KBM-7 (cell line): ENCODE measurements at regions not wholly inside any gene's neighbourhood (a gene's known extent, or its start where the extent isn't known, plus 50 kb on each side); places are given as distances from the start of the nearest gene placed in this dataset.

Experiments
- DNase-seq: peaks from one replicate; pipeline ENCODE4 v3.0.0-alpha.2; 2015
- in situ Hi-C: fragments of 300-500 bp; cut with MboI; formaldehyde crosslinking; loops from 2 replicates; pipeline ENCODE4 v1.14.3; 2020; ENCODE audit warnings: low sequenced_read_pairs, low pct_unique_long_range_greater_than_20kb, mixed read lengths

DNA sequence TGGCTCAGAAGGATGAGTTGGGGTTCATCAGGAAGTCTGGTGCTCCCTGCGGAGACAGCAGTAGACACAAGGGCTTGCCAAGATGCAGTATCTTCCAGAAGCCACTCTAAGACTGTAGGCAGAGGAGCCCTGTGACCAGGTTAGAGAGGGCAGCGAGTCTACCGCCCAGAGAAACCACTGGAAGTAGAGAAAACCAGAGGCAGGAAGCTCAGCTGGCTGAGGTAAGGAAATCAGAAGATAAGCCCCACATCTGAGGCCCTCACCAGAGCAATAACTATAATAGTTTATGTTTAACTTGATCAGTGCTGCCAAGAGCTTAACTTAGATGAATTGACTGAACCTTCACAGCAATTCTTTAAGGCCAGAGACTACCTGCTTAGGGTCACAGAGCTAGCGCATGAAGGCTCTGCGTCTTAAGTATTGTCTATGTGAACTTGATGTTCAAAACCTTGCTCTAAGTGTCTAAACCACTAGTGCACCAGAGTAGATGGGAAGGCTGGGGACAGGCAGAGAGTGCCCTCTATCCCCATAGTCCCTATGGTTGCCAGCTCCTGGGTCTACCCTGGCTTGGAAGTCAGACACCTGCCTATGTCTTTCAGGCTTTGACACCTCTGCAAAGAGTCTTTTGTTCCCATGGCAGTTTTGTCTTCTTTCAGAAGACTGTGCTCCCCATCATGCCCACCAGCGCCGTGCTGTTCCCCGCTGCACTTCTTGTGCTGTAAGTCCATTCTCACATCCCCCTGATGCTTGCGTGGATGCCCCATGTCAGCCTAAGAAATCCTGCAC is 228.2 kb upstream of the KLF4 start:
- in situ Hi-C loops, result no loop called here
- DNase-seq, result no peak

DNA sequence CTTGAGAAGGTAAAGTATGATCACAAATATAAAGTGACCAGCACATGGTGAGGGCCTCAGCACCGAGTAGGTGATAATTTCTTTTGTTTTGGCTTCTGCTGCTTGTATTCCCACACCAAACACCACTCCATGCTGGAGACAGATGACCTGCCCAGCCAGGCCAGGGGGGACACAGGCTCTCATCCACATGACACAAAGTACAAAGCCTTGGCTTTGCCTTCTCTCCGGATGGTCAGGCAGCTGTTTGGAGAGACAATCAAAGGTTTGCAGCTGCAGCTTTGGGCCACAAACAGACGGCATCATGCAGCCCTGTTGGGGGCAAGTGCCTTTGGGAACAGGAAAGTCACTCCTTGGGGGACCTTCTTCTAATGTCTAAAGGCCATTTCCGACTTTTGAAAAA is 226.2 kb upstream of the KLF4 start:
- in situ Hi-C loops, result no loop called here
- DNase-seq, result no peak

DNA sequence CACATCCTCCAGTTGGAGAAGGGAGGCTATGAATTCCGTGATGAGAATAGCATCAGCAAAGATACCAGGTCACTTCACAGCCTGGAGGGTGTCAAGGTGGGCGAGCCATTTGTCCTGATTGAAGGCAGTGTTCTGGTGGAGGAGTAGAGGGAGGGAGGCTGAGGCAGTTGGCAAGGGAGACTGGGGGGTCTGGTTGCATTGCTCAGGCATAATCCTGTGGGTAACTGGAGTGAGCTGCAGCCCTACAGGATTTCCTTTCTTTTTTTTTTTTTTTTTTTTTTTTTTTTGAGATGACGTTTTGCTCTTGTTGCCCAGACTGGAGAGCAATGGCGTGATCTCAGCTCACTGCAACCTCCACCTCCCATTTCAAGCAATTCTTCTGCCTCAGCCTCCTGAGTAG is 223.9 kb upstream of the KLF4 start:
- no peak for DNase-seq
- in situ Hi-C loops, result no loop called here

DNA sequence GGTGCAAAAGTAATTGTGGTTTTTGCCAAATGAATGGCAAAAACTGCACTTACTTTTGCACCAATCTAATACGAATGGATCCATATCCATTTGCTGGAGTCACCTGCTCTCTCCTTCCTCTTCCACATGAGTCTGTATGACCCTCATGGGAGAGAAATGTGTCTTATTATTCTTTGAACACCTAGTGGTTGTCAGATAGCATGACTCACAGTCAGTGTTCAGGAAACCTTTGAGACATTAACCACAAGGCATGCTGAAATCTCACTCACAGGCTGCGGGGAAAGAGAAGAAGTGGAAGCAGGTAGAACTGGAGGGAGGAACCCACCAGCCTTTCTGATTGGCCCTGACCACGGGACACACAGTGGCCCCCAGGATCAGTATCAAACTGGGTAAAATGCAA is 222.8 kb upstream of the KLF4 start:
- in situ Hi-C loops, result no loop called here
- peak; percentile 13 for DNase-seq

DNA sequence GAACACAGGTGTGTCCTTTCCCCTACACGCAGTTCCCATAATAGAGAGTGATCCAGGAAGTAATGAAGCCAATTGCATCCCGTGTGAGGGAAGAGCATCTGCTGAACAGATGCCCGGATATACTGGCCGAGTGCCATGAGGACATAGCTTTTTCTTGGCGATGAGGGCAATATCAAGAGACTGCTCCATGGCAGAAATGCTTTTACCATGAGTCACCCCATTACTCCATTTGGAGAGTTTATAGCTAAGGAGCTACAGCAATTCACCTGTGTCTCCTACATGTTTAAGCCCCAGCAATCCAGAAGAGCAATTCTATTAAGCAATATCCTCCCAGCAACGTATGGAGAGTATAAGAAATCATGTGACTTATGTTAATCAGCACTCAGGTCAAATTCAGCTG is 222.0 kb upstream of the KLF4 start:
- DNase-seq, result no peak
- in situ Hi-C loops, result no loop called here

DNA sequence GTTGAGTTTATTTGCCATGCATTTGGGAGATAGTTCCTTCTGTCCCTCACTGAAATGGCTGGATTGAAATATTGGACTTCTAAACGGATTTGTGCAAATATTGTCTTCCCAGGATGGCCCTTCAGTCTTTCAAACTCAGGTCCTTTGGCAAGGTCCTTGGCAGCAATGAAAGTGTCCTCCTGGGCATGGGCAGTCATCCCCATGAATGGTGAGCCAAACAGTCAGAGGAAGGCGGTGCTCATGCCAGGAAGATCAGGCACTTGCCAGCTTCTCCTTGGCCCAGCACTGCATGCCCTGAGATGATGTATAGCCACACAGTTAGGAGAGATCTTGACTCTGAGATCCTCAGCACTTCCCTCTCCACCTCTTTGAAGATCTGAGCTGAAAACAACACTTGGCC is 221.4 kb upstream of the KLF4 start:
- no peak for DNase-seq
- in situ Hi-C loops, result no loop called here

DNA sequence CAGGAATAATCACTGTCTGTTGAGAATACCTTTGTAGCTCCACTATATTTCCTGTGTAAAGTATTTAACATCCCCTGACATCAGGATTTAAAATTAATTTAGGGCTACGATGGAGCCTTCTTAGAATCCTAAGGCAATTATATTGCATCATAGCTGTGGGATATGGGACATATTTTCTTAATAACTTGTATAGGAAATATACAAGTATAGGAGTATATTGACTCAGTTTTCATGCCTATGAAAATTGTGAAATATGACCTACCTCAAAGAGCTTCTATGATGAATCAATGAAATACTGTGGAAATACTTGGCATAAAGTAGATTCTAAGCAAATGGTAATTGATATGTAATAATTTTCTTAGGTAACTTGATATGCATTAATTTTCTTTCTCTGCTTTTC is 221.0 kb upstream of the KLF4 start:
- in situ Hi-C loops, result no loop called here
- DNase-seq, result no peak

DNA sequence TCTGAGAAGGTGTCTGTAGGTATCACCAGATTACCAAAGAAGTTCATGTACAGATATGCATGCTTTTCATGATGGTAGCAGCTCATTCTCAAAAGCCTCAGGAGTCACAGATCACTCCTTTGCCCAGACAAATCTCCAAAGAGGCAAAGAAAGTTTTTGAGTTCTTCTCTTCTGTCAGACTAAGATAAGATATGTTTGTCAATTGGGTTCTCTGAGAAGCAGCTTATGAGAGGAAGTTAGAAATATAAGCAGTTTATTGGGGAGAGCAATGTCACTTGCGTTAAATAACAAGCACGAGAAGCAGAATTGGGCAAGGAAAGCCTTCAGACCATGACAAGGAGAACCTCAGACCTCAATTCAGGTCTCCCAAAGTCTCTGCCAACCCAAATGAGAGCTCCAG is 219.2 kb upstream of the KLF4 start:
- in situ Hi-C loops, result no loop called here
- no peak for DNase-seq

DNA sequence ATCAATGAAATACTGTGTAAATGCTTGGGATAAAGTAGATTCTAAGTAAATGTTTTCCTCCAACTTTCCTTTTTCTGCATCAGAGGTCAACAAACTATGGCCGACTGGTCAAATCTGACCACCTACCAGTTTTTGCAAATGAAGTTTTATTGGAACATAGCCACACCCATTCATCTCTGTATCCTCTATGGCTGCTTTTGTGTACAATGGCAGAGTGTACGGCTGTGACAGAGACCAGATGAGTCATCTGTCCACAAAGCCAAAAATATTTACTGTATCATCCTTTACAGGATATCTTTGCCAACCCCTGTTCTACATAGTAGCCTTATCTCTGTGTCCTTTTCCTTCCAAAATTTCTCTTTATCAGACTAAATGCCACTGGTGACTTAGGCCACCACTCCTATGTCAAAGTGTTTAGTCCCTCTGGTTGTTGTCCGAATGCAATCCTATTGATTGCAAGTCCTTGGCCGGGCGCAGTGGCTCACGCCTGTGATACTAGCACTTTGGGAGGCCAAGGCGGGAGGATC is 218.4 kb upstream of the KLF4 start:
- in situ Hi-C loops, result no loop called here
- DNase-seq, result no peak

DNA sequence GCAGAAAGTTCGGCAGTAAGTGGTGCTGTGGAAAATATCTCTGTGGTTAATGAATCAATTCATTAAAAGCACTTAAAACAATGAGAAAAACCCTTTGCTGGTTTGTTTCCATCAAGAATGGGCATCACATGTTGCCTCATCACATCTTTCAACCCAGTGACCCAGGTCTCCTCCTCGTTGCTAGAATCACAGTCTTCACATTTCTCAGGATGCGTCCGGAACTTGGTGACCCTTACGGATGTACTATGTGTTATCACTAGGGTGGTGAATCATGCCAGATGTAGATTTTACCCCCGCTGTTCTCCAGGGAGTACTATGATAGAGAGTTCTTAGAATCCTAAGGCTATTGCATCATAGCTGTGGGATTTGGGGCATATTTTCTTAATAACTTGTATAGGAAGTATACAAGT is 217.9 kb upstream of the KLF4 start:
- in situ Hi-C loops, result no loop called here
- DNase-seq, result no peak

DNA sequence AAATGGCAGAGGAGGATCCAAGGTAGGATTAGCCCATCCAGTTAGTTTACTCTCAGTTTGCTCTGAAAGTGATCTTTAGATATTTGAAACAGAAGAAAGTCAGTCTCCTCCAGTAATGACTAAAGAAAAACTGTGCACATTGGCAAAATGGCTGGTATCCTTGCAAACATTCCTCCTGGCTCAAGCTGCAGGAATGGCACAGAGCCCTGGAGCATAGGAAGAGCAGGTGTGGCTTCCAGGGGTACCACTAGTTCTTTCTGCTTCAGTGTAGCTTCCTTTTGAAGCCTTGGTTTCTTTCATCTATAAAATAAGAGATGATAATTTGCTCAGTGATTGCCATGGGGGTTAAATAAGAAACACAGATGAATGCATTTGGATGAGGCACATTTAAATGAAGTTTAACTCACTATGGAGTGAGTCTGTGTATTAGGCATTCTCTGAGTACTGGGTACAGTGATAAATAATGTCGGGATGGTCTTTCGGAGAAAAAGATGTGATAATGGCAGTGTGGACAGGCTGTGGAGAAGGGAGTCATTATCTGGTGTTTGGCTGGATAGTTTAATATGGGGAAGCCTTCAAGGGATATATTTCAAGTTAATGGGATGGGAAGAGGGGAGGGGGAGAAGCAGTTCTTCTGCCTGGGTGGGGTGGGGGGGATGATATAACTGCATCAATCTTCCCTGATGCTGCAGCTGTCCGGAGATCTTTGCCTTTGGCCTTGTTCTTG is 217.3 kb upstream of the KLF4 start:
- DNase-seq, result no peak
- in situ Hi-C loops, result no loop called here

DNA sequence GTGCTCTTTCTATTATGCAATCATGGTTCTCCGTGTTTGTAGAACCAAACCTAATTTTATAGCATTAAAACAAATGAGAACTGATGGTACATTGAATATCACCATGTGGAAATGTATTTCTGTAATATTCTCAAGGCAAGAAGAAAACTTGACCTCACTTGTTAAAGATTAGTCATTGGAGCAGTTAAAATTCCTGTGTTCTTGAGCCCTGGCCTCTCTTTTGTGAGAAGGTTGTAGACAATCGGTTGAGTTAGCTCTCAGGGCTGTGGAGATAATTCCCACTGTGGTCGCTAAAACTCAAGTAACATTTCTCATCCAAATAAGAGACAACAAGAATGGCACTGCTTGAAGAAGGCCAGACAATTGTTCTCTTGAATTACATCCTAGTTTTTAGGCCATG is 216.0 kb upstream of the KLF4 start:
- no peak for DNase-seq
- in situ Hi-C loops, result no loop called here

DNA sequence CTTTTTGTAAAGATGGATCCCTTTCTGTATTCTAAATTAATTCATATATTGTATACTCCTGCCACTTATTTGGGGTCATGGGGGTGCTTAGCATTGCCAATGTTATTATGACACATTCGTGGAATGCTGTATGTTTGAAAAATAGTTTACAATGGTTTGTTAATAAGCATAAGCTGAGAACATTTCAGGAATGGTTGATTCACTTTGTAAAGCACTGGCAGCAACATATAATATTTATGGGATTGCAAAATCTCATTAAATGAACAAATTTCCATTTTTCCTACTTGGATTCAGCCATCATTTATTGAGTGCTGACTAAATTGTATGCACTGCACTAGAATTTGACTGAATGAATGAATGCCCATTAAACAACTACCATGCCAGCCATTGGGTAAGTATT is 215.2 kb upstream of the KLF4 start:
- in situ Hi-C loops, result no loop called here
- no peak for DNase-seq

DNA sequence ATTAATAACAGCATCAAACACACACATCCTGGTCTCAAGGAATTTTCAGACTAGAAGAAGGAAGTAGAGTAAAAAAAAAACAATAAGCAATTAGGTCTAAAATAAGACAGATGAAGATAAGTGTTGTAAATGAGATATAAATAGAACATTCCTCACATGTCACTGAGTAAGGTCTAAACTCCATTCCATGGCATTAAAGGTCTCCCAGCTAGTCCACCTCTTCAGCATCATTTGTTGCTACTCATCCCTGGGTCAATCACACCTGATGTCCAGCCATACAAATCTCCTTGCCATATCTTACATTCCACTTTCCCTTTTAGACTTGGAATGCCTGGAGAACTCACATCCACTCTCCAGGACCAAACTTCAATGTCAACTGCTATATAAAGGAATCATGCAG is 214.1 kb upstream of the KLF4 start:
- DNase-seq, result no peak
- in situ Hi-C loops, result no loop called here

DNA sequence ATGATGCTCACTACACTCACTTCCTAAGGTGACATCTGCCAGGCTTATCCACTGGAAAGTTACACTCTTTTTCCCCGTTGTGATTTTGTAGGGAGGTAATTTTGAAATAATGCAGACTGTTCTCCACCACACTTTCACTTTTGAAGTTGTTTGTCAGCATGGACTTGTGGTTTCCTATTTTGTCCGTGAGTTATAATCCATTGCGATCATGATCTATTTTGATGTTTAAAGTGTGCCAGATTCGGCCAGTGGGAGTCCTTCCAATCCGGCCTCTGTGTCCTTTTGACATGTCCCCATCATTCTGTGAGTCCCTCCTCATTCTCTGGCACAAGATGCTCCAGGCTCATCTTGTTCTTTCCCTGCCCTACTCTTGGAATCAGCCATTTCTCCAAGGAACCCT is 211.3 kb upstream of the KLF4 start:
- DNase-seq, result no peak
- in situ Hi-C loops, result no loop called here

DNA sequence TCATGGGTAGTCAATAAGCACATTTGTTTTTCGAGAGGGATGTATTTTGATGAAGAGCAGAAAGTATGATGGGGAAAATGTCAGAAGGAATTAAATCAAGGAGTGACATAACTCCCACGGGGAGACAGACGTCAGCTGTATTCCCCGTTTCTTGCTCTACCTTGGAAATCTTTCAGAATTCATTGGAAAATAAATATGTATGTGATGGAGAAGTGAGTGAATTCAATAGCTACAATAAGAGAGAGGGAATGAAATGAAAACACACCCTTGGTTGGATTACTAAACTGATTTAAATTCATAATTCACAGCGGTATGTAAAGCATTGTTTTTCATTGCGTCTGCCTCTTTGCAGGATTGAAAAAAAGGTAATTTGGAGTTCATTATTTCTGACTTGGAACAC is 209.7 kb upstream of the KLF4 start:
- no peak for DNase-seq
- in situ Hi-C loops, result no loop called here

DNA sequence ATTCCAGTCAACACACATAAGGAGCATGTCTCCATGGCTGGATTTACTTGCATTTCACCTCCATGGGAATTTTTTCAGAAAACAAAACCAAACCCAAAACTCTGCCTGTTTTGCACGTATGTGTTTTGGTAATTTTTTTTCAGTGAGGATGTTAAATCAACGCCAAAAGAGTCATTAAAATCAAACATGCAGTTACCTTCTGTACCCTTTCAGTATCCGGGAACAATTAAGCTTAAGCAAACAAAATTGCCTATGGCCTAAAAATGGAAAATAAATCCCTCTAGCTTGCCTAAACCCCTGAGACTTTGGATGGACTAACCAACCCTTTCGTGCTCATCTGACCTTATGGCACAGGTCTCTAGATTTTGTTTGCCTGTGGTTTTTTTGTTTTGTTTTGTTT is 209.2 kb upstream of the KLF4 start:
- in situ Hi-C loops, result no loop called here
- DNase-seq, result no peak

DNA sequence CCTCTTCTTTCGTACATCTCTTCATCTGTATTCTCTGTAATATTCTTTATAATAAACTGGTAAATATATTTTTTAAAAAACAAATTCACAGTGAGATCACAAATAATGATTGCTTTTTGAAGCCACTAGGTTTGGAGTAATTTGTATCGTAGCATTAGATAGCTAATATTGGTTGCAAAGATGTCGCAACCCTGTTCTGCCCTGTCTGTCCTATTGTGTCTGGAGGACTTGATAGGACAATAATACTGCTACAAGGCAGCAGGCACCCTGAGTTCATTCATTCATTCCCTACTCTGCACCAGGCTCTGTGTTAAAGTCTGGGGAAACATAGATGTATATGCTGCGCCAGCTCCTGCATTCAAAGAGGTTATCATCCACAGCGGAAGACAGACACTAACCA is 206.7 kb upstream of the KLF4 start:
- in situ Hi-C loops, result no loop called here

DNA sequence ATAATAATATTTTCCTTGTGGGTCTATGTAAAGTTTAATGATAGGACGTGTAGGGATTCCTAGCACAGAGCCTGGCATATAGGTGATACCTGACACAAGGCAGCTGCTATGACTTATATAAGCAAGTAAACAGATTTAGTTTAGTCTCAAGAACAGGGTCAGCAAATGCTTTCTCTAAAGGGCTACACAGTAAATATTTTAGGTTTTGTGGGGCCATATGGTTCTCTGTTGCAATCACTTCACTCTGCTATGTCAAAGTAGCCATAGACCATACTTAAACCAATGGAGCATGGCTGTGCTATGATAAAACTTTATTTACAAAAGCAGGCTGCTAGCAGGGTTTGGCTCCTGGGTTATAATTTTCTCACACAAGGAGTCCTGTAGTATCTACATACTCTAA is 204.8 kb upstream of the KLF4 start:
- no peak for DNase-seq
- in situ Hi-C loops, result no loop called here

More for the DNA sequence above, 206.7 kb upstream of the KLF4 start:
- DNase-seq, result no peak

DNA sequence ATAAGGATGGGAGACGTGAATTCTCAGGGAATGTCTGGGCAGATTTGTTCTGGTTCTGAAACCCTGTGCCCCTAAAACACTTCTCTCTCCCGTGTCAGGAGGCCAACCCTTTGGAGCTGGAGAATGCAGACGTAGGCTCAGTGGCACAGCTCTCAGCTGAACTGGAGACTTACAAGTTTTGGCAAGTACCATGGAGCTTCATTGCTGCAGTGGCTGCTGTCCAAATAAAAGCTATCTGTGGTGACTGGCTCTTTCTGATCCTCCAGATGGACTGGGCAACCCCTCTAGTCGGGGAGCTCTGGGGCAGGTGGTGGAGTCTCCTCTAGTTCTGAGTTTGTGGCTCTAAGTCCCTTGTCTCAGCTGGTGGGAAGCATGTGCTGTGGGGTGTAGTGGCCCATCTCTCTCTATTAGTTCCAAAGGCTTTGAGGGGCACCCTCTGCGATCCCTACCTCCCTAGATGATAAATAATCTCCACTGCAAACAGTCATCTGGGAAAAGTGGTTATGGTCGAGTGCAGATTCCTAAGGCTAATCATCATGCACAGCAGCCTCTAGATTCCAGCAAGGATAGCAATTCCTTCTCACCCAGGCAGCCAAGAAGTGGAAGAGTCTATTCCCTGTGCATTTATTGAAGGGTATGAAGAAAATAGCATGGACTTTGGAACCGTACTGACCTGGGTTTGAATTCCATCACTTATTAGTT is 204.2 kb upstream of the KLF4 start:
- in situ Hi-C loops, result no loop called here

More for the DNA sequence above, 204.2 kb upstream of the KLF4 start:
- DNase-seq, result no peak
